GM12875 (cell line): ENCODE measurements at regions not wholly inside any gene's neighbourhood (a gene's known extent, or its start where the extent isn't known, plus 50 kb on each side); places are given as distances from the start of the nearest gene placed in this dataset.

Source experiments
- H3K4me3 ChIP-seq: one replicate; pipeline ENCODE4 v1.5.1; 2011; ENCODE audit warnings: low read depth, low read length, control low read depth
- CTCF ChIP-seq: IDR thresholded peaks from 2 replicates; pipeline ENCODE4 v1.5.1; 2011; ENCODE audit warnings: low read depth, mild to moderate bottlenecking, control low read depth, inconsistent platforms, low read length, moderate library complexity, borderline replicate concordance; ENCODE audit not compliant: insufficient read depth

DNA sequence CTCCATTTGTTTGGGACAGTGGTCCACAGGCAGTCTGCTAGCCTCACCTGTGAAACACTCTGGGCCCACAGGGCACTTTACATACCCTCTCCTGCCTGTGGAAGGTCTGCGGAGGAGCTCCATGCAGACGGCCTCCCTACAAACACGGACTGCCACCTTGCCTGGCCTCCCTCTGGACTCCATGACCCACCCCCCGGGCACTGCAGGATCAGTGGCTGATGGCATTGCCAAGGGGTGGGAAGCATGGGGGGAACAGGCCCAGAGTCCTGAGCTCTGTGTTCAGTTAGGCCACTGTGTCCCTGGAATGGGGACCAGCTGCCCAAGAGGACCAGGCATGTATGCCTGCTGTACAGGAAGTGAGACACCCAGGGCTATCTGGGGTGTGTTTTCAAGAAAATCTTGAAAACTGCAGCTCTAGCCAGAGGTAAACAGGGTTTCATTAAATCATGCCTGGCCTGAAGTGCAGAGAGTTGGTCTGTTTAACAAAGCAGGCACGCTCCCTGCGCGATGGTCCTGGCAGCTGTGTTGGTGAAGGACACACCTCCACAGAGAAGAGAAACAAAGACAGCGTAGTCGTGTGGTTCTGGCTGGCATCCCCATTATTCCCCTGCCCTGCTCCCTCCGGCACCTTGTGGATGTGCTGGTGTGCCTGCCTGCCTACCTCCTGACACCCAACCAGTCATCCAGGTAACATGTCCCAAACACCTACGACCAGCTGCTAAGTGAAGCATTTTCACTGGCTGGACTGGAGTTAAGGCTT lies 470.8 kb upstream of the ZMIZ1 start:
- H3K4me3 ChIP-seq, result no peak overlapping the region
- TF ChIP-seq CTCF, result no peak

GRCh38 chr10:78599122-78599853 lies 469.5 kb upstream of the ZMIZ1 start:
- no peak overlapping the region for H3K4me3 ChIP-seq
- TF ChIP-seq CTCF, result no peak

- no peak for TF ChIP-seq CTCF
- H3K4me3 ChIP-seq, result no peak overlapping the region
Observed at GRCh38 chr10:78600121-78600665, 468.6 kb upstream of the ZMIZ1 start.

- no peak overlapping the region for H3K4me3 ChIP-seq
- no peak for TF ChIP-seq CTCF
Observed at GRCh38 chr10:78600740-78601139, 468.0 kb upstream of the ZMIZ1 start.

GRCh38 chr10:78602201-78602932 lies 466.4 kb upstream of the ZMIZ1 start:
- no peak overlapping the region for H3K4me3 ChIP-seq
- no peak for TF ChIP-seq CTCF

GRCh38 chr10:78604286-78604685 lies 464.5 kb upstream of the ZMIZ1 start:
- no peak overlapping the region for H3K4me3 ChIP-seq
- no peak for TF ChIP-seq CTCF
